ENCODE measurements at regions not wholly inside any gene's neighbourhood (a gene's known extent, or its start where the extent isn't known, plus 50 kb on each side); places are given as distances from the start of the nearest gene placed in this dataset.

GRCh38 chr18:30689216-30689615 is 353.3 kb downstream of the DSC3 start:
- 78 to 90% methylated on average over 2 of the region's 2 CpGs for WGBS, 2 donors
- no peaks in the 10 kb centered on the region for H3K4me1 ChIP-seq (ENCODE audit: control insufficient read depth in 5 of 5, insufficient read depth in 5 of 5, low read length in 5 of 5)
- no peaks in the 10 kb centered on the region for H3K36me3 ChIP-seq (ENCODE audit: control insufficient read depth in 4 of 4, insufficient read depth in 4 of 4, low read length in 4 of 4)
- no peak overlapping the region for H3K4me3 ChIP-seq
- no peak overlapping the region for H3K9ac ChIP-seq (ENCODE audit: insufficient read depth in 1 of 2, low read length in 2 of 2)
- DNase-seq (no peak), ATAC-seq (ENCODE audit: insufficient read depth, low FRiP score) (no peak)
- H3K27me3 ChIP-seq (ENCODE audit: control insufficient read depth in 3 of 3, insufficient read depth in 3 of 3, low read length in 2 of 3): no peaks in the 10 kb centered on the region
- H3K9me3 ChIP-seq (ENCODE audit: control insufficient read depth in 4 of 4, insufficient read depth in 3 of 4, low read length in 3 of 4): no peaks in the 10 kb centered on the region
- TF ChIP-seq CTCF (IDR thresholded peaks at IDR 0.05; ENCODE audit: control extremely low read depth, extremely low read depth): no peak
- no peak overlapping the region for H3K27ac ChIP-seq (ENCODE audit: low read depth in 1 of 2, low read length in 1 of 2)

GRCh38 chr18:30687501-30687900 is 355.0 kb downstream of the DSC3 start:
- 80 to 96% methylated on average over 2 of the region's 2 CpGs for WGBS, 2 donors
- H3K4me1 ChIP-seq (ENCODE audit: control insufficient read depth in 5 of 5, insufficient read depth in 5 of 5, low read length in 5 of 5): peaks cover 0 to 8% (median 0%) of the 10 kb centered on the region in 5 donors
- no peak for DNase-seq
- H3K9ac ChIP-seq (ENCODE audit: insufficient read depth in 1 of 2, low read length in 2 of 2): no peak overlapping the region
- H3K9me3 ChIP-seq (ENCODE audit: control insufficient read depth in 4 of 4, insufficient read depth in 3 of 4, low read length in 3 of 4): no peaks in the 10 kb centered on the region
- no peak for TF ChIP-seq CTCF (IDR thresholded peaks at IDR 0.05; ENCODE audit: control extremely low read depth, extremely low read depth)
- no peak overlapping the region for H3K27ac ChIP-seq (ENCODE audit: low read depth in 1 of 2, low read length in 1 of 2)
- H3K4me3 ChIP-seq: no peak overlapping the region
- ATAC-seq (ENCODE audit: insufficient read depth, low FRiP score): no peak
- no peaks in the 10 kb centered on the region for H3K27me3 ChIP-seq (ENCODE audit: control insufficient read depth in 3 of 3, insufficient read depth in 3 of 3, low read length in 2 of 3)
- no peaks in the 10 kb centered on the region for H3K36me3 ChIP-seq (ENCODE audit: control insufficient read depth in 4 of 4, insufficient read depth in 4 of 4, low read length in 4 of 4)

DNA sequence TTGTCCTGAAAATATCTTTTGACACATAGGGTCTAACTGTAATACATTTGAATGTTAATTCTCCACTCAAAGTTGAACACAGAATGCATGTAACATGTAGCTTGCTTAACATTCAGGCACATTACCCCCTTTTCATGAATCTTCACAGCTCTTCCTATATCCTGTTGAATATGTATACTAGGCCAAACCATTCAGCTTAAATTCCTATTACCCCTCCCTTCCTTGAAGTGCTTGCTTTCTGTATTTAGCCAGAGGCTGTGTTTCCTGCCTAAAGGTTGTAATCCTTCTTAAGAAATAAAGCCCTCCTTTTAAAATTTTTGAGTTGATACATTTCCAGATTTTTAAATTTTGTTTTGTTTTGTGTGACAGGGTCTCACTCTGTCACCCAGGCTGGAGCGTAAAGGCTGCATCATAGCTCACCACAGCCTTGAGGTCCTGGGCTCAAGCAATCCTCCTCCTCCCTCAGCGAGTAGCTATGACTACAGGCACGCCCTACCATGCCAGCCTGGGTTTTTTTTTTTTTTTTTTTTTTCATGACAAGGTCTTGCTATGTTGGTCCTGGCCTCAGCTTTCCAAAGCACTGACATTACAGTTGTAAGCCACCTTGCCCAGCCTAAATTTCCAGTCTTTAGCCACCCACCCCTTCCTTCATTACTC is 357.6 kb downstream of the DSC3 start:
- Histone ChIP-seq H3K27ac (ENCODE audit: low read depth in 1 of 2, low read length in 1 of 2) (no peak overlapping the region), H3K4me3 (no peak overlapping the region), H3K4me1 (ENCODE audit: control insufficient read depth in 5 of 5, insufficient read depth in 5 of 5, low read length in 5 of 5) (peaks cover 0 to 11% (median 0%) of the 10 kb centered on the region in 5 donors), H3K27me3 (ENCODE audit: control insufficient read depth in 3 of 3, insufficient read depth in 3 of 3, low read length in 2 of 3) (no peaks in the 10 kb centered on the region), H3K36me3 (ENCODE audit: control insufficient read depth in 4 of 4, insufficient read depth in 4 of 4, low read length in 4 of 4) (no peaks in the 10 kb centered on the region), H3K9ac (ENCODE audit: insufficient read depth in 1 of 2, low read length in 2 of 2) (no peak overlapping the region), H3K9me3 (ENCODE audit: control insufficient read depth in 4 of 4, insufficient read depth in 3 of 4, low read length in 3 of 4) (no peaks in the 10 kb centered on the region)
- DNase-seq (peak in 1 of 3 donors; percentile 13), ATAC-seq (ENCODE audit: insufficient read depth, low FRiP score) (no peak)
- 37 to 67% methylated on average over 3 of the region's 3 CpGs for WGBS, 2 donors
- no peak for TF ChIP-seq CTCF (IDR thresholded peaks at IDR 0.05; ENCODE audit: control extremely low read depth, extremely low read depth)

GRCh38 chr18:30683836-30684235 is 358.7 kb downstream of the DSC3 start:
- 95 to 97% methylated on average over 2 of the region's 2 CpGs for WGBS, 2 donors
- Histone ChIP-seq H3K27ac (ENCODE audit: low read depth in 1 of 2, low read length in 1 of 2) (no peak overlapping the region), H3K27me3 (ENCODE audit: control insufficient read depth in 3 of 3, insufficient read depth in 3 of 3, low read length in 2 of 3) (no peaks in the 10 kb centered on the region), H3K9me3 (ENCODE audit: control insufficient read depth in 4 of 4, insufficient read depth in 3 of 4, low read length in 3 of 4) (no peaks in the 10 kb centered on the region), H3K4me1 (ENCODE audit: control insufficient read depth in 5 of 5, insufficient read depth in 5 of 5, low read length in 5 of 5) (peaks cover 0 to 11% (median 0%) of the 10 kb centered on the region in 5 donors), H3K4me3 (no peak overlapping the region), H3K36me3 (ENCODE audit: control insufficient read depth in 4 of 4, insufficient read depth in 4 of 4, low read length in 4 of 4) (no peaks in the 10 kb centered on the region), H3K9ac (ENCODE audit: insufficient read depth in 1 of 2, low read length in 2 of 2) (no peak overlapping the region)
- no peak for ATAC-seq (ENCODE audit: insufficient read depth, low FRiP score)
- no peak for TF ChIP-seq CTCF (IDR thresholded peaks at IDR 0.05; ENCODE audit: control extremely low read depth, extremely low read depth)
- no peak for DNase-seq

All from lung (tissue), 11 donors.